ENCODE measurements at regions not wholly inside any gene's neighbourhood (a gene's known extent, or its start where the extent isn't known, plus 50 kb on each side); places are given as distances from the start of the nearest gene placed in this dataset.

DNA sequence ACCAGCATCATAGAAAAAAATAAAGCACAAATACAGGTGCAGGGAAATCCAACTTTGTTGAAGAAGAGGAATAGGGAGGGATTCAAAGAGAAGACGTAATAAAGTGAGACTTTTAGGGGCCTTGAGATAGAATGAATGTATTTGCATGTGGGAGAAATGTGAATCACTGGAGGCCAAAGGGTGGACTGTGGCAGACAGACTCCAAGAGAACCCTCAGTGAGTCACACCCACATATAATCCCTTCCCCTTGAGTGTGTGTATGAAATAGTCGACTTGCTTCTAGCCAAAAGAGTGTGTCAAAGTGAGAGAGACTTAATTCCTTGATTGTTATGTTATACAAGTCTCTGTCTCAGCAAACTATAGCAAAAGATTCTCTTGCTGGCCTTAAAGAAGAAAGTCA lies 101.3 kb upstream of the GHITM start:
- TF ChIP-seq, protein P1, sequence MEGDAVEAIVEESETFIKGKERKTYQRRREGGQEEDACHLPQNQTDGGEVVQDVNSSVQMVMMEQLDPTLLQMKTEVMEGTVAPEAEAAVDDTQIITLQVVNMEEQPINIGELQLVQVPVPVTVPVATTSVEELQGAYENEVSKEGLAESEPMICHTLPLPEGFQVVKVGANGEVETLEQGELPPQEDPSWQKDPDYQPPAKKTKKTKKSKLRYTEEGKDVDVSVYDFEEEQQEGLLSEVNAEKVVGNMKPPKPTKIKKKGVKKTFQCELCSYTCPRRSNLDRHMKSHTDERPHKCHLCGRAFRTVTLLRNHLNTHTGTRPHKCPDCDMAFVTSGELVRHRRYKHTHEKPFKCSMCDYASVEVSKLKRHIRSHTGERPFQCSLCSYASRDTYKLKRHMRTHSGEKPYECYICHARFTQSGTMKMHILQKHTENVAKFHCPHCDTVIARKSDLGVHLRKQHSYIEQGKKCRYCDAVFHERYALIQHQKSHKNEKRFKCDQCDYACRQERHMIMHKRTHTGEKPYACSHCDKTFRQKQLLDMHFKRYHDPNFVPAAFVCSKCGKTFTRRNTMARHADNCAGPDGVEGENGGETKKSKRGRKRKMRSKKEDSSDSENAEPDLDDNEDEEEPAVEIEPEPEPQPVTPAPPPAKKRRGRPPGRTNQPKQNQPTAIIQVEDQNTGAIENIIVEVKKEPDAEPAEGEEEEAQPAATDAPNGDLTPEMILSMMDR (IDR thresholded peaks at IDR 0.05; ENCODE audit: insufficient read depth, low read length, poor library complexity, severe bottlenecking) = no peak
- DNase-seq (ENCODE audit: extremely low read depth, insufficient read length) = no peak
- H3K27me3 ChIP-seq (replicated peaks; ENCODE audit: control insufficient read depth, insufficient read depth, low read length) = no peaks in the 10 kb centered on the region; the same call in none of the 2 replicates

DNA sequence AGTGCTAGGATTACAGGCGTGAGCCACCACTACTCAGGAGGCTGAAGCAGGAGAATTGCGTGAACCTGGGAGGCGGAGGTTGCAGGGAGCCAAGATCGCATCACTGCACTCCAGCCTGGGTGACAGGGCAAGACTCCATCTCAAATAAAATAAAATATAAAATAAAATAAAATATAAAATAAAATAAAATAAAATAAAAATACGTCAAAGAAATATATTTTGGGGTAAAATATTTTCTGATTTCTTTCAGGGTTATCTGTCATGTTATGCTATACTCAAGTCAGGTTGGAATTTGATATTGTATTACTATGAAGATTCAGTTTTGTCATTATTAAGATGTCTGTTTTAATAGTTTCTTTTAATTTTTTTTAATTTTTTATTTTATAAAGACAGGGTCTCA lies 99.4 kb upstream of the GHITM start:
- H3K27me3 ChIP-seq (replicated peaks; ENCODE audit: control insufficient read depth, insufficient read depth, low read length) = no peaks in the 10 kb centered on the region; the same call in none of the 2 replicates
- TF ChIP-seq, protein P1 (IDR thresholded peaks at IDR 0.05; ENCODE audit: insufficient read depth, low read length, poor library complexity, severe bottlenecking) = no peak
- H3K4me3 ChIP-seq (replicated peaks; ENCODE audit: low read depth, low read length) = no peak overlapping the region
- no peaks in the 10 kb centered on the region for H3K36me3 ChIP-seq (ENCODE audit: control insufficient read depth, insufficient read depth, low read length)
- no peak for DNase-seq (ENCODE audit: extremely low read depth, insufficient read length)

More for the DNA sequence above, 101.3 kb upstream of the GHITM start:
- H3K36me3 ChIP-seq (ENCODE audit: control insufficient read depth, insufficient read depth, low read length) = no peaks in the 10 kb centered on the region
- H3K4me3 ChIP-seq (replicated peaks; ENCODE audit: low read depth, low read length) = no peak overlapping the region

DNA sequence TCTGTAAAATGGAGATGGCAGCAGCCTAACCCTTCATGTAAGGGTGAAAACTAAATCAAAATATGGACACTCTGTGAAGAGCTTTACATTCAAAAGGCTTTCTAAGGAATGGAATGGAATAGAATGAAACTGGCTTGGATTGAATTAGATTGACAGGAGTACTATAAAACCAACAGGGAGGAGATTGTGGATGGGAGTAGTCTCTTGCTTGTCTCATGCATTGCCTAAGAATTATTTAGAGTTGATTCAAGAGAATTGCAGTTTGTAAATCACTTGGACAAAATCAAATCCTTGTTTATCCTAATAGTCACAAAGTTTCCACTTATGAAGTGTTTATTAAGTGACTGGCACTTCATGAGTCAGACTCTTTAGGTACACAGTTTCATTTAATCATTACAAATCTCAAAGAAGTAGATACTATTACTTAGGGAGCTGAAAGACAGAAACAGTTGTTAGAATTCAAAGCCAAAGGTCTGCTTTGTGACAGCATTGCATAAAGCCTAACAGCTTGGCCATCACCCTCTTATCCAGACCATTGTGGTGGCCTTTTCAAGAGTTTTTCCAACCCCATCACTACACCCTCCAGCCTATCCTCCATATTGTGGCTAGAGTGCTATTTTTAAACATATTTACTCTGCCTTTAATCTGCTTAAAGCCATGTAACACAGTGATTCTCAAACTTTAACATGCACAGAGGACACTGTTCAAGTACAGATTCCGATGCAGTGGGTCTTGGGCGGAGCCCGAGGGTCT lies 91.9 kb upstream of the GHITM start:
- TF ChIP-seq, protein P1 (IDR thresholded peaks at IDR 0.05; ENCODE audit: insufficient read depth, low read length, poor library complexity, severe bottlenecking) = no peak
- H3K4me3 ChIP-seq (replicated peaks; ENCODE audit: low read depth, low read length) = no peak overlapping the region
- H3K27me3 ChIP-seq (replicated peaks; ENCODE audit: control insufficient read depth, insufficient read depth, low read length) = no peaks in the 10 kb centered on the region; the same call in 1 of the 2 replicates
- H3K36me3 ChIP-seq (ENCODE audit: control insufficient read depth, insufficient read depth, low read length) = no peaks in the 10 kb centered on the region
- DNase-seq (ENCODE audit: extremely low read depth, insufficient read length) = no peak

DNA sequence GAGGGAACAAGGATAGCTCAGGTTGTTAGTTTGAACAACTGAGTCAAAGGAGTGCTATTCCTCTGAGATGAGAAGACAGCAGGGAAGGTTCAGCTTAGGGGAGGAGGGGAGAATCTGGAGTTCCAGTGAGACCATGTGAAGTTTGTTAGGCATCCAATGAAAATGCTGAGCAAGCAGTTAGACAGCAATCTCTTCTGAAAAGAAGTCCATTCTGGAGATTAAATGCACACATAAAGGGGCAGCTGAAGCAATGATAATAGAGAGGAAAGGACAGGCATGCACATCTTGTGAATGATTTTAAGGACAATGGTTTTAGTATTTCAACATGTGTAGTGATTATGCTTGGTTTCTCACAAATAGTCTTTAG lies 89.7 kb upstream of the GHITM start:
- Histone ChIP-seq H3K27me3 (replicated peaks; ENCODE audit: control insufficient read depth, insufficient read depth, low read length) (no peaks in the 10 kb centered on the region), H3K36me3 (ENCODE audit: control insufficient read depth, insufficient read depth, low read length) (no peaks in the 10 kb centered on the region), H3K4me3 (replicated peaks; ENCODE audit: low read depth, low read length) (no peak overlapping the region)
- no peak for DNase-seq (ENCODE audit: extremely low read depth, insufficient read length)
- TF ChIP-seq, protein P1 (IDR thresholded peaks at IDR 0.05; ENCODE audit: insufficient read depth, low read length, poor library complexity, severe bottlenecking) = no peak

DNA sequence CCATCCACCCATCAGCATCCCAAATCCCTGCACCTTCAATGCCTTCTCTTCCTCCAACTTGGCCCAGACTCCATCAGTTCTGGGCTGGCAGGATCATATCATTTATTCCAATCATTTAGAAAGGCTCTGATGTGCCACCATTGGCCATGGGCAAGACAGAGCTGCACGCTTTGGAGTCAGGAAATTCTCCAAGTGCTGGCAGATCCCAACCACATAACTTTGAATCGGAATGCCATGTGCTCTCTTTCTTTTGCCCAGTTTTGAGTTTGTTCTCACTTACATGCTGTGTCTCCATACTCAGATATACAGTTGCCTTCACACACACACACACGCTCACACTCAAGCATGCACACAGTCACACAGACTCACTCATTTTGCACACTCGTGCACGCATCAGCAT lies 85.7 kb upstream of the GHITM start:
- DNase-seq (ENCODE audit: extremely low read depth, insufficient read length) = no peak
- TF ChIP-seq, protein P1 (IDR thresholded peaks at IDR 0.05; ENCODE audit: insufficient read depth, low read length, poor library complexity, severe bottlenecking) = no peak
- no peak overlapping the region for H3K4me3 ChIP-seq (replicated peaks; ENCODE audit: low read depth, low read length)
- no peaks in the 10 kb centered on the region for H3K36me3 ChIP-seq (ENCODE audit: control insufficient read depth, insufficient read depth, low read length)
- no peaks in the 10 kb centered on the region for H3K27me3 ChIP-seq (replicated peaks; ENCODE audit: control insufficient read depth, insufficient read depth, low read length)

Measured in GM06990 (cell line).